ENCODE measurements at regions not wholly inside any gene's neighbourhood (a gene's known extent, or its start where the extent isn't known, plus 50 kb on each side); places are given as distances from the start of the nearest gene placed in this dataset.

GRCh38 chr3:139281522-139282196 lies 62.2 kb upstream of the MRPS22 start:
- no peak for FAIRE-seq
- TF ChIP-seq POLR2A (IDR thresholded peaks at IDR 0.05; ENCODE audit: low read depth, low read length), result no peak
- TF ChIP-seq POLR2AphosphoS5 (IDR thresholded peaks at IDR 0.05; ENCODE audit: low read depth, low read length), result no peak
- no peak for TF ChIP-seq TAF1 (IDR thresholded peaks at IDR 0.05; ENCODE audit: borderline replicate concordance, low read depth, low read length)
- DNase-seq (ENCODE audit: insufficient read length), result no peak

- no peak for DNase-seq (ENCODE audit: insufficient read length)
- TF ChIP-seq TAF1 (IDR thresholded peaks at IDR 0.05; ENCODE audit: borderline replicate concordance, low read depth, low read length) (no peak), POLR2AphosphoS5 (IDR thresholded peaks at IDR 0.05; ENCODE audit: low read depth, low read length) (no peak), POLR2A (IDR thresholded peaks at IDR 0.05; ENCODE audit: low read depth, low read length) (no peak)
- FAIRE-seq, result no peak
These were observed 60.5 kb upstream of the MRPS22 start for GRCh38 chr3:139283301-139283700.

GRCh38 chr3:139284221-139284620 lies 59.6 kb upstream of the MRPS22 start:
- no peak for TF ChIP-seq TAF1 (IDR thresholded peaks at IDR 0.05; ENCODE audit: borderline replicate concordance, low read depth, low read length)
- no peak for TF ChIP-seq POLR2A (IDR thresholded peaks at IDR 0.05; ENCODE audit: low read depth, low read length)
- TF ChIP-seq POLR2AphosphoS5 (IDR thresholded peaks at IDR 0.05; ENCODE audit: low read depth, low read length), result no peak
- FAIRE-seq, result no peak
- DNase-seq (ENCODE audit: insufficient read length), result no peak

GRCh38 chr3:139285691-139286090 lies 58.1 kb upstream of the MRPS22 start:
- TF ChIP-seq POLR2A (IDR thresholded peaks at IDR 0.05; ENCODE audit: low read depth, low read length) (no peak), TAF1 (IDR thresholded peaks at IDR 0.05; ENCODE audit: borderline replicate concordance, low read depth, low read length) (no peak), POLR2AphosphoS5 (IDR thresholded peaks at IDR 0.05; ENCODE audit: low read depth, low read length) (no peak)
- FAIRE-seq (no peak), DNase-seq (ENCODE audit: insufficient read length) (no peak)

GRCh38 chr3:139286241-139286640 lies 57.6 kb upstream of the MRPS22 start:
- no peak for TF ChIP-seq POLR2AphosphoS5 (IDR thresholded peaks at IDR 0.05; ENCODE audit: low read depth, low read length)
- no peak for TF ChIP-seq POLR2A (IDR thresholded peaks at IDR 0.05; ENCODE audit: low read depth, low read length)
- no peak for TF ChIP-seq TAF1 (IDR thresholded peaks at IDR 0.05; ENCODE audit: borderline replicate concordance, low read depth, low read length)
- FAIRE-seq, result no peak
- DNase-seq (ENCODE audit: insufficient read length), result no peak

GRCh38 chr3:139286825-139287224 lies 57.0 kb upstream of the MRPS22 start:
- FAIRE-seq, result no peak
- no peak for DNase-seq (ENCODE audit: insufficient read length)
- TF ChIP-seq POLR2AphosphoS5 (IDR thresholded peaks at IDR 0.05; ENCODE audit: low read depth, low read length), result no peak
- no peak for TF ChIP-seq TAF1 (IDR thresholded peaks at IDR 0.05; ENCODE audit: borderline replicate concordance, low read depth, low read length)
- TF ChIP-seq POLR2A (IDR thresholded peaks at IDR 0.05; ENCODE audit: low read depth, low read length), result no peak

GRCh38 chr3:139287557-139287956 lies 56.3 kb upstream of the MRPS22 start:
- FAIRE-seq (no peak), DNase-seq (ENCODE audit: insufficient read length) (no peak)
- TF ChIP-seq TAF1 (IDR thresholded peaks at IDR 0.05; ENCODE audit: borderline replicate concordance, low read depth, low read length), result no peak
- TF ChIP-seq POLR2A (IDR thresholded peaks at IDR 0.05; ENCODE audit: low read depth, low read length), result no peak
- TF ChIP-seq POLR2AphosphoS5 (IDR thresholded peaks at IDR 0.05; ENCODE audit: low read depth, low read length), result no peak

- FAIRE-seq (no peak), DNase-seq (ENCODE audit: insufficient read length) (no peak)
- TF ChIP-seq POLR2AphosphoS5 (IDR thresholded peaks at IDR 0.05; ENCODE audit: low read depth, low read length) (no peak), TAF1 (IDR thresholded peaks at IDR 0.05; ENCODE audit: borderline replicate concordance, low read depth, low read length) (no peak), POLR2A (IDR thresholded peaks at IDR 0.05; ENCODE audit: low read depth, low read length) (no peak)
These were observed 55.5 kb upstream of the MRPS22 start for GRCh38 chr3:139288266-139288821.

- no peak for FAIRE-seq
- DNase-seq (ENCODE audit: insufficient read length), result no peak
- TF ChIP-seq TAF1 (IDR thresholded peaks at IDR 0.05; ENCODE audit: borderline replicate concordance, low read depth, low read length), result no peak
- no peak for TF ChIP-seq POLR2A (IDR thresholded peaks at IDR 0.05; ENCODE audit: low read depth, low read length)
- TF ChIP-seq POLR2AphosphoS5 (IDR thresholded peaks at IDR 0.05; ENCODE audit: low read depth, low read length), result no peak
These were observed 53.8 kb upstream of the MRPS22 start for GRCh38 chr3:139289860-139290524.

GRCh38 chr3:139291276-139292051 lies 52.4 kb upstream of the MRPS22 start:
- FAIRE-seq, result no peak
- TF ChIP-seq POLR2A (IDR thresholded peaks at IDR 0.05; ENCODE audit: low read depth, low read length), result no peak
- TF ChIP-seq POLR2AphosphoS5 (IDR thresholded peaks at IDR 0.05; ENCODE audit: low read depth, low read length), result no peak
- no peak for TF ChIP-seq TAF1 (IDR thresholded peaks at IDR 0.05; ENCODE audit: borderline replicate concordance, low read depth, low read length)
- no peak for DNase-seq (ENCODE audit: insufficient read length)

- FAIRE-seq (no peak), DNase-seq (ENCODE audit: insufficient read length) (no peak)
- TF ChIP-seq TAF1 (IDR thresholded peaks at IDR 0.05; ENCODE audit: borderline replicate concordance, low read depth, low read length), result no peak
- no peak for TF ChIP-seq POLR2AphosphoS5 (IDR thresholded peaks at IDR 0.05; ENCODE audit: low read depth, low read length)
- no peak for TF ChIP-seq POLR2A (IDR thresholded peaks at IDR 0.05; ENCODE audit: low read depth, low read length)
These were observed 51.6 kb upstream of the MRPS22 start for GRCh38 chr3:139292192-139292591.

Measured in GM12892 (cell line).